ENCODE measurements at regions not wholly inside any gene's neighbourhood (a gene's known extent, or its start where the extent isn't known, plus 50 kb on each side); places are given as distances from the start of the nearest gene placed in this dataset.

DNA sequence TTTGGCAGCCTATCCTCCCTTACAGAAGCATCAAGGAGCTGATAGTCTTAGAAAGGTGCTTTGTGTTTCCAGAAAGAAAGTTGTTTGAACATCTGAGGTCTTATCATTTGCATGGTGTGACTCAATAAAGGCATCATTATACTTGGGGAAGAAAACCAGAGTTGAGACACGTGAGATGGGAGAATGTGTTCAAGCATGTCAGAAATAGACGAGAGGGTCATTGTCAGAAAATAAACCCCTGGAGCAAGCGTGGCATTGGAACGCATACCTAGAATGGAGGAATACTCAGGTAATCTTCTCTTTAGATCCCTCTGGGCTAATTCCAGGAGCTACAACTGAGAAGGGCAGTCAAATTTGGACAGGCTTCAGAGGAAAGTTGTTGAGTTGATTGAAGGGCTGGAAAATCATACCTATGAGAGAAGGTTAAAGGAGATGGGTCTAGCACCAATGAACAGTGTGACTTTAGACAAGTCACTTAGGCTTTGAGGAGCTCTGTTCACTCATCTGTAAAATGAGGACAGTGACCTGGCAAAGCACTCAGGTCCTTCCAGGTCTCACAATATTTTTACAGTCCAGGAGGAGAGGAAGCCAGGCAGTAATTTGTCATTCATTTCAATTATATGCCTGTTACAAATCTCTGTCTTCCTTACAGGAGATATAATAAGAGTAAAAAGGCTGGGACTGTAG is 101.3 kb upstream of the C1orf21 start:
- no peak for TF ChIP-seq CTCF (IDR thresholded peaks at IDR 0.05)
- H3K4me1 ChIP-seq, result no peaks in the 10 kb centered on the region
- 83 to 94% methylated on average over 4 of the region's 4 CpGs for WGBS, 2 donors
- DNase-seq, result no peak
- no peak overlapping the region for H3K4me3 ChIP-seq
- no peaks in the 10 kb centered on the region for H3K36me3 ChIP-seq
- intact Hi-C loops (cut with DNase I), result no loop called here
- no peak for ATAC-seq
- H3K9me3 ChIP-seq, result no peaks in the 10 kb centered on the region
- H3K27me3 ChIP-seq, result no peaks in the 10 kb centered on the region
- FAIRE-seq, result no peak
- H3K27ac ChIP-seq, result no peak overlapping the region

DNA sequence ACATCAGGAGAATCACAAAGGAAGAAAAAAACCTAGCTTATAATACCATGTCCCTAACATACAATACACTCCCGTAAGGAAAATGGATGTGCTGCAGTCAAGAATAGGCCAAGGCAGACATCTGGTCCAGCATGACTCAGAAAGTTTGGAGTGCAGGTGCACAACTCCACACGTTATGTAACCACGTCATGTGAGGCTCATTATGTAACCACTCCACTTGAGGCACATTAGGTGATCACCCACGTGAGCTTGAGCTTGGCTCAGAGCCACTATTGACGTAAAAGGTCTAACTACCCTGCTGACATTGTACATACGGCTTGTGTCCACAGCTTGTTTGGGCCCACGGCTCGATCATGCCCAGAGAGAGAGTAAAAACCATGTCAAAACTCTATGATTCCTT is 99.8 kb upstream of the C1orf21 start:
- Histone ChIP-seq H3K4me3 (no peak overlapping the region), H3K36me3 (no peaks in the 10 kb centered on the region), H3K27me3 (no peaks in the 10 kb centered on the region), H3K9me3 (no peaks in the 10 kb centered on the region), H3K27ac (no peak overlapping the region), H3K4me1 (no peaks in the 10 kb centered on the region)
- no peak for TF ChIP-seq CTCF (IDR thresholded peaks at IDR 0.05)
- 61 to 70% methylated on average over 8 of the region's 8 CpGs for WGBS, 2 donors
- FAIRE-seq, result no peak
- intact Hi-C loops (cut with DNase I), result no loop called here
- ATAC-seq, result no peak
- peak in 1 of 6 donors; percentile 79 for DNase-seq

GRCh38 chr1:184289825-184290550 is 96.8 kb upstream of the C1orf21 start:
- WGBS, 2 donors, result 82% methylated on average over 5 of the region's 5 CpGs
- TF ChIP-seq CTCF (IDR thresholded peaks at IDR 0.05), result no peak
- no peak for FAIRE-seq

DNA sequence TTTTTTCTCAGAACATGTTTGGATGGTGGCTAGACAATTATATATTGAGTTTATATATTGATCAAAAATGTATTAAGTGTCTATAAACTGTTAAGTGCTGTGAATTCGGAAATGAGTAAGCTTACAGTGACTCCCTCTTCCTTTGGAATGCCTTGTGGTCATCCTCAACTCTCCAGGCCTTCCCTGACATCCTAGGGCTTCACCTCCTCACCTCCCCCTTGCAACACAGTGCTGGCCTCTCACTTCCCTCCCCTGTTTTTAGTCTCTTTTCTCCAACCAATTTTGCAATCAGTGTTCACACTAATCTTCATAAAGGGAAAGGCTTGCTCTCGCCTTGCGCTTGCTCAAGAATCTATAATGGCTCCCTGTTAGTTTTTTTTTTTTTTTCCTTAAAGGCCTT is 95.1 kb upstream of the C1orf21 start:
- H3K27me3 ChIP-seq, result no peaks in the 10 kb centered on the region
- intact Hi-C loops (cut with DNase I), result no loop called here
- H3K27ac ChIP-seq, result no peak overlapping the region
- no peaks in the 10 kb centered on the region for H3K9me3 ChIP-seq
- TF ChIP-seq CTCF (IDR thresholded peaks at IDR 0.05), result no peak
- peaks cover 0 to 11% (median 8%) of the 10 kb centered on the region in 3 donors for H3K4me1 ChIP-seq
- no peak for FAIRE-seq
- H3K36me3 ChIP-seq, result no peaks in the 10 kb centered on the region
- ATAC-seq, result no peak
- DNase-seq, result no peak
- no peak overlapping the region for H3K4me3 ChIP-seq
- WGBS, 2 donors, result 94 to 96% methylated on average over 3 of the region's 3 CpGs

More at GRCh38 chr1:184289825-184290550, 96.8 kb upstream of the C1orf21 start:
- ATAC-seq (peak in 1 of 4 donors; percentile 34), DNase-seq (peak in 2 of 6 donors; percentile 30 to 32)
- no peaks in the 10 kb centered on the region for H3K36me3 ChIP-seq
- H3K4me3 ChIP-seq, result no peak overlapping the region
- no peak overlapping the region for H3K27ac ChIP-seq
- H3K27me3 ChIP-seq, result no peaks in the 10 kb centered on the region
- no peaks in the 10 kb centered on the region for H3K9me3 ChIP-seq
- no peaks in the 10 kb centered on the region for H3K4me1 ChIP-seq
- intact Hi-C loops (cut with DNase I), result no loop called here

- ATAC-seq (no peak), FAIRE-seq (no peak), DNase-seq (no peak)
- Histone ChIP-seq H3K27me3 (no peaks in the 10 kb centered on the region), H3K36me3 (no peaks in the 10 kb centered on the region), H3K9me3 (no peaks in the 10 kb centered on the region), H3K4me1 (peaks cover 0 to 14% (median 12%) of the 10 kb centered on the region in 3 donors), H3K4me3 (no peak overlapping the region), H3K27ac (no peak overlapping the region)
- whole genome bisulfite sequencing, 2 donors, result 78 to 98% methylated on average over 3 of the region's 3 CpGs
- intact Hi-C loops (cut with DNase I), result no loop called here
- no peak for TF ChIP-seq CTCF (IDR thresholded peaks at IDR 0.05)
Measured at GRCh38 chr1:184292101-184292500, 94.7 kb upstream of the C1orf21 start.

Measured in pancreas (tissue), 10 donors.